Stimulated activated naive CD8-positive, alpha-beta T cell treated with anti-CD3 and anti-CD28 coated beads, Interleukin-15, Interleukin-2, amounts not matched to agents 100 ng/mL and 50 ng/mL, for 24 hours (primary cell): ENCODE measurements at regions not wholly inside any gene's neighbourhood (a gene's known extent, or its start where the extent isn't known, plus 50 kb on each side); places are given as distances from the start of the nearest gene placed in this dataset.

Experiments
- H3K27ac Mint-ChIP-seq: one replicate; pipeline ENCODE4 v1.8.0; 2021; ENCODE audit warnings: mild to moderate bottlenecking, mixed read lengths
- H3K27me3 Mint-ChIP-seq: one replicate; pipeline ENCODE4 v1.8.0; 2021; ENCODE audit warnings: mixed read lengths
- H3K36me3 Mint-ChIP-seq: one replicate; pipeline ENCODE4 v1.8.0; 2021; ENCODE audit warnings: low read depth, mixed read lengths
- H3K4me1 Mint-ChIP-seq: one replicate; pipeline ENCODE4 v1.8.0; 2021; ENCODE audit warnings: low read depth, mixed read lengths
- H3K4me3 Mint-ChIP-seq: one replicate; pipeline ENCODE4 v1.8.0; 2021; ENCODE audit warnings: mild to moderate bottlenecking, mixed read lengths
- H3K9me3 Mint-ChIP-seq: one replicate; pipeline ENCODE4 v1.8.0; 2021; ENCODE audit warnings: mixed read lengths

DNA sequence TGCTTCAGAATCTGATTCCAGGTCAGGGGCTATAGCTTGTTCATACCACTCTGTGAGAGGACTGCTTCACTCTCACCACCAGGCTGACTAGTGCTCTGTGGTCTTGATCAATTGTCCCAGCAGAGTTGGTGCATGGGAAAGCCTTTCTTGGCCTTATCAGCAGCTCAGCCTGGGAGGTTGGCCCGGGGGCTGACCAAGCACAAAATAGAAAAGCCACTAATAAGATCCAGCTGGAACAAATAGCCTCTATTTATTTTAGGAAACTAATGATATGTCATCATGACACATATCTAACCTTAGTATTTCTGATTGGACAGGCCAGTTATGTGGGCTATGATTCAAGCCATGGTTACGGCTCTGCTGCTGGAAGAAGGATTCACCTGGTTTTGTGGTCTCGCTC lies 134.2 kb downstream of the GDAP2 start:
- H3K4me3 Mint-ChIP-seq = no peak overlapping the region
- no peaks in the 10 kb centered on the region for H3K36me3 Mint-ChIP-seq
- H3K27me3 Mint-ChIP-seq = peaks cover 22% of the 10 kb centered on the region
- no peak overlapping the region for H3K27ac Mint-ChIP-seq
- no peaks in the 10 kb centered on the region for H3K9me3 Mint-ChIP-seq
- H3K4me1 Mint-ChIP-seq = no peaks in the 10 kb centered on the region

DNA sequence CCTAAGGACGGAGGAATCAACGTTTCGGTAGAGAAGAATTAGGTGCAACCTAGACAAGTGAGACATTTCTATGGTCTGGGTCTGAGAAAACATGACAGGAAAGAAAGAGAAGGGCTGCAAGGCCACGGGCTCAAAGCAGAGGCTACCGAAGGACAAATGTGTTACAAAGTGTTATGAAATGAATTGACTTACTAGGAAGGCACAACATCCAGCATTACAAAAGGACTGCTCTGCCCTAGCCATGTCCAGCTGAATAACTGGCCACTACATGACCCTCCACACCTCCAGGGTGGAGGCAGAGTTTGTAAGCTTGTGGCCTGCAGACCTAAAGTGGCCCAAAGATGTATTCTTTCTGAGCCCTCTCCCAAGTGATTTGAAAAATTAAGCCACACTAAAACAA lies 133.6 kb downstream of the GDAP2 start:
- Mint-ChIP-seq H3K27me3 (peaks cover 25% of the 10 kb centered on the region), H3K9me3 (no peaks in the 10 kb centered on the region), H3K4me3 (no peak overlapping the region), H3K36me3 (no peaks in the 10 kb centered on the region), H3K27ac (no peak overlapping the region), H3K4me1 (no peaks in the 10 kb centered on the region)

DNA sequence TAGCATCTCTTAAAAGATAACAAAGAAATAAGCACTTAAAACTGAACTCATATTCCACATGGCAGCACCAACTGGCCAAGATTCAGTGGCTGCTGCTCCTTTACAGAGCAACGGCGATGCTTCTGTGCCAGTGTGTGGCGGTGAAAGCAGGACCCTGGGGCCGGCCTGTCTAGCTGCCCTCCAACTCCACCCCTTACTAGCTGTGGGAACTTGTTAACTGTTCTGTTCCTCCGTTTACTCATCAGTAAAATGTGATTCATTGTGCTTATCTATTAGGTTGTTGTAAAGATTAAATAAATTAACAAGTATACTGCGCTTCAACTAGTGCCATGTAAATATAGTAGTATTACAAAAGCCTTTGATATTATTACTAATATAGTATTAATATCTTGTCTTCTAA lies 133.2 kb downstream of the GDAP2 start:
- H3K27ac Mint-ChIP-seq = no peak overlapping the region
- H3K4me3 Mint-ChIP-seq = no peak overlapping the region
- no peaks in the 10 kb centered on the region for H3K4me1 Mint-ChIP-seq
- peaks cover 25% of the 10 kb centered on the region for H3K27me3 Mint-ChIP-seq
- no peaks in the 10 kb centered on the region for H3K36me3 Mint-ChIP-seq
- no peaks in the 10 kb centered on the region for H3K9me3 Mint-ChIP-seq

DNA sequence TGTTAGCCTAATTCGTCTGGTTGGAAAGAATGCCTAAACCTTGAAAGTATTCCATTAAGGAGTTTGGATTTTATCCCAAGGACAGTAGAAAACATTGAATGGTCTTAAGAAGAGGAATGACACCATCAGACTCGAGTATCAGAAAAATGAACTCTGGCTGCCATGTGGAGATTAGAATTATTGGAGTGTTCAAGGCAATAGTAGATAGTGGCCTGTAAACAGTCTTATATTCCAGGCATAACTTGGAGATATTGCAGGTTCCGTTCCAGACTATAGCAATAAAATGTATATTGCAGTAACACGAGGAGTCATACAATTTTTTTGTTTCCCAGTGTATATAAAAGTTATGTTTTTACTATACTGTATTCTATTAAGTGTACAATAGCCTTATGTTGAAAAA lies 130.9 kb downstream of the GDAP2 start:
- peaks cover 24% of the 10 kb centered on the region for H3K27me3 Mint-ChIP-seq
- H3K36me3 Mint-ChIP-seq = no peaks in the 10 kb centered on the region
- H3K4me1 Mint-ChIP-seq = no peaks in the 10 kb centered on the region
- no peak overlapping the region for H3K27ac Mint-ChIP-seq
- no peaks in the 10 kb centered on the region for H3K9me3 Mint-ChIP-seq
- no peak overlapping the region for H3K4me3 Mint-ChIP-seq

DNA sequence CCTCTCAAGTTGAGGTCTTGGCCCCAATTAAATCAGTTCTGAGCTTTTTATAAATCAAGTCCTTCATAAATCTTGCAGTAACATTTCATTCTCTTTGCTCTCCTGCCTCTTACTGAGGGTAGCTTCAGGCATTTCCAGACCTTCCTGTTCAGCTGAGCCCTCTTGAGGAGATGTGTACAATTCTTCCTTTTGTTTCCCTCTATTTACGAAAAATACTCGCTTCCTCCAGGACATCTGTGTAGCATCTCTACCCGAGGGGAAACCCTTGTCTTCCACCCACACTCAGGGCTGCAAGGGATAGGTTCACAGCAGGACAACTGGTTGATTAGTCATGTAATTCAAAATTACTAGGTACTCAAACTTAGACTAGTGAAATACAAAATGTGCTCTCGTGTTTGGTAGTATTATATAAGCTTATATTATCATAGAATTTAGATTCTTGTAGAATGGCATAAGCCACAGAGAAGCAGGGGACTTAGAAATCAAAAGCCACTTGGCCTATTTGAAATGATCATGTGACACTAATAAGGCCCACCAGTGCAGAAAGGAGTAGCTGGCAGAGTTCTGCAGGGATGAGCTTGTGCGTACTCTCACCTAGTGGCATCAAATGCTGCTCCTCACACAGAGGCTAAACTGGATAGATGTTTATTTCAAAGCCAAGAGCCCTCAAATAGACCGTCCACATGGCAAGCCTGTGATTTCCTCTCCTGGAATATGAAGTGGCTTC lies 126.7 kb downstream of the GDAP2 start:
- Mint-ChIP-seq H3K27ac (no peak overlapping the region), H3K9me3 (no peaks in the 10 kb centered on the region), H3K4me3 (no peak overlapping the region), H3K36me3 (no peaks in the 10 kb centered on the region), H3K4me1 (no peaks in the 10 kb centered on the region), H3K27me3 (peaks cover 41% of the 10 kb centered on the region)

DNA sequence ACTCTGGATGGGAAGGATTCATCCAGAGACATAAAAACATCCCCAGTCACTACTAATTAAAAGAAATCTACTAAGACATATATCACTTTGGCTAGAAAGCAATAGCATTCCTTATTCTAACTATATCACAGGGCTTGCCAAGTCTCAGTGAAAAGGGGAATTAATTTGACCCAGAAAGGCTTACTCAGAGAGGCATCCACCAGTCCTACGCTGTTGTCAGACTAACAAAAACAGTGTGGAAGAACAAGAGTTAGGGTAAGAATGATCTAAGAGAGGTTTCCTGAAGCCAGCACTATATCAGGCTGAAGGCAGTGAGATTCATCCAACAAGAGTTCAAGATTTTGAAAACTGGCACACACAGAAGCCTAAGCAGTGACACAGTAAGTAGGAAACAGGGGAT lies 126.1 kb downstream of the GDAP2 start:
- H3K27me3 Mint-ChIP-seq = peaks cover 44% of the 10 kb centered on the region
- no peaks in the 10 kb centered on the region for H3K9me3 Mint-ChIP-seq

DNA sequence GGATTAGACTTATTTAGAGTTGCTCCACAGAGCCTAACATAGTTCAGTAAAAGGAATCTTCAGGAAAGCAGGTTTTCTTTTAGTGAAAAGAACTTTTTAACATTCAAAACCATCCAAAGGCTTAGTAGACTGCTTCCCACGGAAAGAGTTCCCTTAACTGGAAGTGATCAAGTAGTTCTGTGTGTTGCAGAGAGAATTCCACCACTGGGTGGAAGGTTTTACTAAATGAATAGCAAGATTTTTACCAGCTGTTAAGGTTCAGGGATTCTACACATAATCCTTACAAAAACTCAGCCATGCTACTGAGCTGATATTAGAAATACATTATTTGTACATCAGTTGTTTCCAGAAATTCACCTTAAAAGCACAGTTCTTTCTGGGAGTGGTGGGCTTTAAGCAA lies 119.7 kb downstream of the GDAP2 start:
- Mint-ChIP-seq H3K4me1 (no peaks in the 10 kb centered on the region), H3K4me3 (no peak overlapping the region), H3K27me3 (peaks cover 31% of the 10 kb centered on the region)

More for the DNA sequence above, 126.1 kb downstream of the GDAP2 start:
- Mint-ChIP-seq H3K4me3 (no peak overlapping the region), H3K4me1 (no peaks in the 10 kb centered on the region), H3K36me3 (no peaks in the 10 kb centered on the region), H3K27ac (no peak overlapping the region)

DNA sequence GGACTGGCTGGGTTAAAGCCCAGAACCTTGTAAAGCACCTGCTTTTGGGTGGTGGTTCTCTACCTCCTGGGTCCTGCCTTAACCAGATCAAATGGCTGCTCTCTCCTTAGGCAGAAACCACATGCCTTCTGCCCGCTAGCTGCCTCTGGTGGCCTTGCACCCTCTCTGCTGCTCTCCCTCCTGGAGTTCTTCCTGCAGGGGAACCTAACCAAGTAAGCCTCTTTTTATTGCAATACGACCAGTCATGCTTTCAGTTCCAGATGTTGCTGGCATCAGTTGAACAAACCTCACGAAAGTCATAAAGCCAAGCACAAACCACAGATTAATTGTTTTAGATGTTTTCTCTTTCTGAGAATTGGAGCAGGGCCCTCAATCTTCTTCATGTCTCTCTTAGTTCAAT lies 118.9 kb downstream of the GDAP2 start:
- no peak overlapping the region for H3K27ac Mint-ChIP-seq
- H3K36me3 Mint-ChIP-seq = no peaks in the 10 kb centered on the region
- H3K4me1 Mint-ChIP-seq = no peaks in the 10 kb centered on the region
- peaks cover 24% of the 10 kb centered on the region for H3K27me3 Mint-ChIP-seq
- no peaks in the 10 kb centered on the region for H3K9me3 Mint-ChIP-seq
- no peak overlapping the region for H3K4me3 Mint-ChIP-seq

More for the DNA sequence above, 119.7 kb downstream of the GDAP2 start:
- no peak overlapping the region for H3K27ac Mint-ChIP-seq
- no peaks in the 10 kb centered on the region for H3K36me3 Mint-ChIP-seq
- no peaks in the 10 kb centered on the region for H3K9me3 Mint-ChIP-seq

DNA sequence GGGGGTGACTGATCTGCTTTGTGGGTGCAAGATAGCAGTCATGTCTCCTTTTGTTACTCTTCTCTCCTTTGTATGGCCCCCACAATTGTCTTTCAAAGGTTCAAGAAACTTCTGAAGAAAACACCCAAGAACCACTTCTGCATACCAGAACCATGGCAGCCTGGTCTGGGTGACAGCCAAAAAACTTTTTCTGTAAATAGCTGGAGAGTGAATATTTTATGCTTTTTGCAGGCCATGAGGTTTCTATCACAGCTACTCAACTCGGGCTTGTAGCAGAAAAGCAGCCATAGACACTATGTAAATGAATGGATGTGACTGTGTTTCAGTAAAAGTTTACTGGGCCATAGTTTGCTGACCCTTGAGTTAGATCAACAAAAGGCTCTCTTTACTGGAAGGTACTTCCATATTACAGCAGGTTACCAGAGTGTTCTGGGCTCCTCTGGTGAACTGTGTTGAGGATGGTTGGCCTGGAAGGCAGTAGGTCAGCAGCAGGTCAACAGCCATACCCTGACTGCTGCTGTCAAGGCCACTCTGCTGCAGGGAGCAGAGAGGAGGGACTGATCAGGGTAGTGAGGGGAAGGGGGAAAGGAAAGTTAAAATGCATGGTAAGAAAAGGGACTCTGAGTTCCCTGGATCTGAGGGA lies 116.4 kb downstream of the GDAP2 start:
- H3K27me3 Mint-ChIP-seq = peaks cover 13% of the 10 kb centered on the region
- no peaks in the 10 kb centered on the region for H3K4me1 Mint-ChIP-seq
- H3K36me3 Mint-ChIP-seq = no peaks in the 10 kb centered on the region
- no peak overlapping the region for H3K27ac Mint-ChIP-seq
- no peaks in the 10 kb centered on the region for H3K9me3 Mint-ChIP-seq
- H3K4me3 Mint-ChIP-seq = no peak overlapping the region
